ENCODE measurements at regions not wholly inside any gene's neighbourhood (a gene's known extent, or its start where the extent isn't known, plus 50 kb on each side); places are given as distances from the start of the nearest gene placed in this dataset.

DNA sequence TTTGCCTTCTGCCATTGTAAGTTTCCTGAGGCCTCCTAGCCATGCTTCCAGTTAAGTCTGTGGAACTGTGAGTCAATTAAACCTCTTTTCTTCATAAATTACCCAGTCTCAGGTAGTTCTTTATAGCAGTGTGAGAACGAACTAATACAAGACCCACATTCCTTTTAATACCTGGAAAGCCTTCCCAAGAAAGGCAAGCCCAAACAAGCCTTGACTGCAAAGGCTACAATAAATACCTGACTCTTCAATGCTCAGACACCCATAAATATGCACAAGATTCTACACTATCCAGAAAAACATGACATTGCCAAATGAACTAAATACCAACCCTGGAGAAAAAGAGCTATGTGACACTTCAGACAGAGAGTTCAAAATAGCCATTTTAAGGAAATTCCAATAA, 338.8 kb downstream of the HAO1 start:
- TF ChIP-seq, protein P1, sequence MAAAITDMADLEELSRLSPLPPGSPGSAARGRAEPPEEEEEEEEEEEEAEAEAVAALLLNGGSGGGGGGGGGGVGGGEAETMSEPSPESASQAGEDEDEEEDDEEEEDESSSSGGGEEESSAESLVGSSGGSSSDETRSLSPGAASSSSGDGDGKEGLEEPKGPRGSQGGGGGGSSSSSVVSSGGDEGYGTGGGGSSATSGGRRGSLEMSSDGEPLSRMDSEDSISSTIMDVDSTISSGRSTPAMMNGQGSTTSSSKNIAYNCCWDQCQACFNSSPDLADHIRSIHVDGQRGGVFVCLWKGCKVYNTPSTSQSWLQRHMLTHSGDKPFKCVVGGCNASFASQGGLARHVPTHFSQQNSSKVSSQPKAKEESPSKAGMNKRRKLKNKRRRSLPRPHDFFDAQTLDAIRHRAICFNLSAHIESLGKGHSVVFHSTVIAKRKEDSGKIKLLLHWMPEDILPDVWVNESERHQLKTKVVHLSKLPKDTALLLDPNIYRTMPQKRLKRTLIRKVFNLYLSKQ (tag by site-specific recombination; IDR thresholded peaks at IDR 0.05; ENCODE audit: borderline replicate concordance), result no peak
- ChIA-PET POLR2A (no interaction called here), CTCF (no interaction called here)
- Histone ChIP-seq H3K4me3 (ENCODE audit: low read depth, low read length) (no peak overlapping the region), H3K36me3 (ENCODE audit: control insufficient read depth in 2 of 2, insufficient read depth in 1 of 2, low read length in 2 of 2) (no peaks in the 10 kb centered on the region), H3K9me3 (ENCODE audit: control insufficient read depth, insufficient read depth, low read depth, low read length) (no peaks in the 10 kb centered on the region), H3K4me1 (ENCODE audit: control insufficient read depth, insufficient read depth, low read length) (no peaks in the 10 kb centered on the region), H3K27ac (ENCODE audit: extremely low read depth, low read depth, low read length) (no peak overlapping the region)

DNA sequence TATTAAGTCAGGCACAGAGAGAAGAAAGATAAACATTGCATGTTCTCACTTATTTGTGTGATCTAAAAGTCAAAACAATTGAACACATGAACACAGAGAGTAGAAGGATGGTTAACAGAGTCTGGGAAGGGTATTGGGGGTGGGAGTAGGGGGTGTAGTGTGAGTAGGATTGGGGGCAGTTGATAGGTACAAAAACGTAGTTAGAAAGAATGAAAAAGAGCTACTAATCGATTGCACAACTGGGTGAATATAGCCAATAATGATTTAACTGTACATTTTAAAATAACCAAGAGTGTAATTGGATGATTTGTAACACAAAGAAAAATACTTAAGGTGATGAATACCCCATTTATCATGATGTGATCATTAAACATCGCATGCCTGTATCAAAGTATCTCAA, 333.3 kb downstream of the HAO1 start:
- no peak for TF ChIP-seq SP3 (tag by site-specific recombination; IDR thresholded peaks at IDR 0.05)
- no peak for TF ChIP-seq MYNN (tag by site-specific recombination; IDR thresholded peaks at IDR 0.05; ENCODE audit: borderline replicate concordance)
- TF ChIP-seq ZNF140 (tag by site-specific recombination; IDR thresholded peaks at IDR 0.05), result no peak
- no peak for TF ChIP-seq ZBTB20 (tag by site-specific recombination; IDR thresholded peaks at IDR 0.05)
- TF ChIP-seq, protein P2, sequence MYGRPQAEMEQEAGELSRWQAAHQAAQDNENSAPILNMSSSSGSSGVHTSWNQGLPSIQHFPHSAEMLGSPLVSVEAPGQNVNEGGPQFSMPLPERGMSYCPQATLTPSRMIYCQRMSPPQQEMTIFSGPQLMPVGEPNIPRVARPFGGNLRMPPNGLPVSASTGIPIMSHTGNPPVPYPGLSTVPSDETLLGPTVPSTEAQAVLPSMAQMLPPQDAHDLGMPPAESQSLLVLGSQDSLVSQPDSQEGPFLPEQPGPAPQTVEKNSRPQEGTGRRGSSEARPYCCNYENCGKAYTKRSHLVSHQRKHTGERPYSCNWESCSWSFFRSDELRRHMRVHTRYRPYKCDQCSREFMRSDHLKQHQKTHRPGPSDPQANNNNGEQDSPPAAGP (tag by site-specific recombination; IDR thresholded peaks at IDR 0.05), result no peak
- ChIA-PET POLR2A (no interaction called here), CTCF (no interaction called here)
- Histone ChIP-seq H3K27ac (ENCODE audit: extremely low read depth, low read depth, low read length) (no peak overlapping the region), H3K9me3 (ENCODE audit: control insufficient read depth, insufficient read depth, low read depth, low read length) (no peaks in the 10 kb centered on the region), H3K36me3 (ENCODE audit: control insufficient read depth in 2 of 2, insufficient read depth in 1 of 2, low read length in 2 of 2) (no peaks in the 10 kb centered on the region), H3K4me3 (ENCODE audit: low read depth, low read length) (no peak overlapping the region), H3K4me1 (ENCODE audit: control insufficient read depth, insufficient read depth, low read length) (no peaks in the 10 kb centered on the region)

DNA sequence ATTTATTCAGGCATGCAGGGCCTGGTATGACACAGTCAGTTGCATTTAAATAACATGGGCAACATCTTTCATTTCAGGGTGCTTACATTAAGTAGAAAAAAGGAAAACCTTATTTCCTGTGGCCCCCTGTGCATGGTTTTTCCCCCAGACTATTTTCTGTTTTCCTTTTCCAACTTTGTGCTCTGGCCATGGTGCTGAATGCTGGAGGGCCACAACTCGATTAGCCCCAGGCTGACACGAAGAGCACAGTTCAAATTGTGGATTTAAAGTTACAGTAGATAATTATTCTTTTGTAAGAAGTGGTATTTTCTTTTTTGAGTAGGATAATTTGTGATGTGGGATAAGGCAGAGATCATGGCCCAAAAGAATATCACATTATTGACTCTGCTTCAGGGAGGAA, 332.0 kb downstream of the HAO1 start:
- POLR2A ChIA-PET, result no interaction called here
- no peaks in the 10 kb centered on the region for H3K4me1 ChIP-seq (ENCODE audit: control insufficient read depth, insufficient read depth, low read length)
- TF ChIP-seq ZNF548 (tag by site-specific recombination; IDR thresholded peaks at IDR 0.05) (no peak), ZNF670 (tag by site-specific recombination; IDR thresholded peaks at IDR 0.05; ENCODE audit: low read depth) (no peak), KLF10 (tag by site-specific recombination; IDR thresholded peaks at IDR 0.05) (no peak)
- TF ChIP-seq, protein P3, sequence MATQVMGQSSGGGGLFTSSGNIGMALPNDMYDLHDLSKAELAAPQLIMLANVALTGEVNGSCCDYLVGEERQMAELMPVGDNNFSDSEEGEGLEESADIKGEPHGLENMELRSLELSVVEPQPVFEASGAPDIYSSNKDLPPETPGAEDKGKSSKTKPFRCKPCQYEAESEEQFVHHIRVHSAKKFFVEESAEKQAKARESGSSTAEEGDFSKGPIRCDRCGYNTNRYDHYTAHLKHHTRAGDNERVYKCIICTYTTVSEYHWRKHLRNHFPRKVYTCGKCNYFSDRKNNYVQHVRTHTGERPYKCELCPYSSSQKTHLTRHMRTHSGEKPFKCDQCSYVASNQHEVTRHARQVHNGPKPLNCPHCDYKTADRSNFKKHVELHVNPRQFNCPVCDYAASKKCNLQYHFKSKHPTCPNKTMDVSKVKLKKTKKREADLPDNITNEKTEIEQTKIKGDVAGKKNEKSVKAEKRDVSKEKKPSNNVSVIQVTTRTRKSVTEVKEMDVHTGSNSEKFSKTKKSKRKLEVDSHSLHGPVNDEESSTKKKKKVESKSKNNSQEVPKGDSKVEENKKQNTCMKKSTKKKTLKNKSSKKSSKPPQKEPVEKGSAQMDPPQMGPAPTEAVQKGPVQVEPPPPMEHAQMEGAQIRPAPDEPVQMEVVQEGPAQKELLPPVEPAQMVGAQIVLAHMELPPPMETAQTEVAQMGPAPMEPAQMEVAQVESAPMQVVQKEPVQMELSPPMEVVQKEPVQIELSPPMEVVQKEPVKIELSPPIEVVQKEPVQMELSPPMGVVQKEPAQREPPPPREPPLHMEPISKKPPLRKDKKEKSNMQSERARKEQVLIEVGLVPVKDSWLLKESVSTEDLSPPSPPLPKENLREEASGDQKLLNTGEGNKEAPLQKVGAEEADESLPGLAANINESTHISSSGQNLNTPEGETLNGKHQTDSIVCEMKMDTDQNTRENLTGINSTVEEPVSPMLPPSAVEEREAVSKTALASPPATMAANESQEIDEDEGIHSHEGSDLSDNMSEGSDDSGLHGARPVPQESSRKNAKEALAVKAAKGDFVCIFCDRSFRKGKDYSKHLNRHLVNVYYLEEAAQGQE (tag by site-specific recombination; IDR thresholded peaks at IDR 0.05), result peak; percentile 82
- H3K4me3 ChIP-seq (ENCODE audit: low read depth, low read length), result no peak overlapping the region
- no peak overlapping the region for H3K27ac ChIP-seq (ENCODE audit: extremely low read depth, low read depth, low read length)
- H3K9me3 ChIP-seq (ENCODE audit: control insufficient read depth, insufficient read depth, low read depth, low read length), result no peaks in the 10 kb centered on the region
- CTCF ChIA-PET, result no interaction called here
- no peaks in the 10 kb centered on the region for H3K36me3 ChIP-seq (ENCODE audit: control insufficient read depth in 2 of 2, insufficient read depth in 1 of 2, low read length in 2 of 2)

DNA sequence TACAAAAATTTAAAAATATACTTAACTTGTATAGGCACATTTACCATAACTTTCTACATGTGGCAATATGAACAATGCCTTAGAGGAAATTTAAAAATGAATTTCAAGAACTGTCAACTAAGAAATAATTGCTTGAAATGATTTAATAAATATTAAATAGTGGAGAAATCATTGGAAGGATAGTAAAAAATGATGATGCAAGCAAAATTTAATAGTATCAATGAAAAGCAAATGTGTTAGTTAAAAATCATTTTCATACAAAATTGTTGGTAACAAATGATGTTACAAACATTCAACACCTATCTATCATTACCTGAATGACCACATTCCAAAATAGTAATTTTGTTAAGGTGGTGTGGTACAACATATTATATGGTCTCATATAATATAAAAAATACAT, 331.0 kb downstream of the HAO1 start:
- Histone ChIP-seq H3K36me3 (ENCODE audit: control insufficient read depth in 2 of 2, insufficient read depth in 1 of 2, low read length in 2 of 2) (no peaks in the 10 kb centered on the region), H3K9me3 (ENCODE audit: control insufficient read depth, insufficient read depth, low read depth, low read length) (no peaks in the 10 kb centered on the region), H3K27ac (ENCODE audit: extremely low read depth, low read depth, low read length) (no peak overlapping the region), H3K4me1 (ENCODE audit: control insufficient read depth, insufficient read depth, low read length) (no peaks in the 10 kb centered on the region), H3K4me3 (ENCODE audit: low read depth, low read length) (no peak overlapping the region)
- CTCF ChIA-PET, result no interaction called here
- POLR2A ChIA-PET, result no interaction called here
- TF ChIP-seq ZNF658 (tag by site-specific recombination; IDR thresholded peaks at IDR 0.05), result no peak
- no peak for TF ChIP-seq SETDB1 (IDR thresholded peaks at IDR 0.05; ENCODE audit: insufficient read length, low read length)
